SK-N-SH treated with all-trans-retinoic acid at 6 μM for 48 hours (cell line): ENCODE measurements at regions not wholly inside any gene's neighbourhood (a gene's known extent, or its start where the extent isn't known, plus 50 kb on each side); places are given as distances from the start of the nearest gene placed in this dataset.

Experiments
- BACH2 ChIP-seq: fragments of 250-450 bp; sonication (Bioruptor Pico); IDR thresholded peaks from 2 replicates; pipeline ENCODE4 v1.9.0; 2021; ENCODE audit warnings: mild to moderate bottlenecking, borderline replicate concordance
- CSRNP3 ChIP-seq: fragments of 250-450 bp; sonication (Bioruptor Pico); IDR thresholded peaks from 2 replicates; pipeline ENCODE4 v1.5.1; 2021; ENCODE audit warnings: mild to moderate bottlenecking, moderate library complexity
- GLIS3 ChIP-seq: fragments of 250-450 bp; sonication (Bioruptor Pico); IDR thresholded peaks from 2 replicates; pipeline ENCODE4 v1.5.0; 2020; ENCODE audit warnings: mild to moderate bottlenecking, moderate library complexity
- SNAI2 ChIP-seq: fragments of 250-450 bp; sonication (Bioruptor Pico); IDR thresholded peaks from 2 replicates; pipeline ENCODE4 v1.5.0; 2020; ENCODE audit warnings: mild to moderate bottlenecking, moderate library complexity

DNA sequence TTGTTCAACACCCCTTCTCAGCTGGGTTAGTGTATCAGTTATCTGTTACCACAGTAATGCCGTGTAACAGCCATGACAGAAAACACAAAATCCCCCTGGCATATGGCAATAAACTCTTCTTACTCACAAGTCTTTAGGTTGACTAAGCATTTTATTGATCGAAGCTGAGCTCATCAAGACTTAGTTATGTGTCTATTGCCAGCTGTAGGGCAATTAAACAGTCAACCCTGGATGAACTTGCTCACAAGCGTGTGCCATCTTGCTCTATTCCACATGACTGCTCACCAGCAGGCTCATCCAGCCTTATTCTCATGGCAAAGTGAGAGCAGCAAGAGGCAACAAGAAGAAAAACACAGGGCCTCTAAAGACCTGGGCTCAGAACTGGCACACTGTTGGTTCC, 333.8 kb upstream of the PTBP2 start:
- no peak for TF ChIP-seq SNAI2 (CRISPR knock-in tag)
- TF ChIP-seq CSRNP3 (CRISPR knock-in tag), result no peak
- TF ChIP-seq GLIS3, result no peak
- no peak for TF ChIP-seq BACH2 (CRISPR knock-in tag)
